Activated CD8-positive, alpha-beta T cell treated with anti-CD3 and anti-CD28 coated beads for 36 hours (primary cell): ENCODE measurements at regions not wholly inside any gene's neighbourhood (a gene's known extent, or its start where the extent isn't known, plus 50 kb on each side); places are given as distances from the start of the nearest gene placed in this dataset.
A peak's percentile ranks its signal among the peaks of the same experiment; 100 is the strongest.

ENCODE experiments used
- ATAC-seq: fragments of 200-7000 bp; cut with Tn5 transposase; one replicate; pipeline ENCODE4 v1.10.0; 2021; ENCODE audit warnings: mild to moderate bottlenecking, moderate library complexity
- CTCF ChIA-PET: fragments of 350-600 bp; sonication (Branson Sonifier 250); formaldehyde crosslinking; loops from one replicate; lab custom pipeline; 2021; ENCODE audit warnings: antibody characterized with exemption; lab: Charles Lee
- POLR2A ChIA-PET: fragments of 350-600 bp; sonication (Branson Sonifier 250); formaldehyde crosslinking; loops from one replicate; lab custom pipeline; 2021; ENCODE audit warnings: antibody characterized with exemption; lab: Charles Lee
- DNase-seq: peaks from one replicate; pipeline ENCODE4 v3.0.0-alpha.2; 2020
- H3K27ac Mint-ChIP-seq: one replicate; pipeline ENCODE4 v1.8.0; 2021; ENCODE audit warnings: mild to moderate bottlenecking, mixed read lengths
- H3K27me3 Mint-ChIP-seq: one replicate; pipeline ENCODE4 v1.8.0; 2021; ENCODE audit warnings: mixed read lengths
- H3K36me3 Mint-ChIP-seq: one replicate; pipeline ENCODE4 v1.8.0; 2021; ENCODE audit warnings: low read depth, mixed read lengths
- H3K4me1 Mint-ChIP-seq: one replicate; pipeline ENCODE4 v1.8.0; 2021; ENCODE audit warnings: low read depth, mixed read lengths
- H3K4me3 Mint-ChIP-seq: one replicate; pipeline ENCODE4 v1.8.0; 2021; ENCODE audit warnings: mild to moderate bottlenecking, moderate library complexity, mixed read lengths
- H3K9me3 Mint-ChIP-seq: one replicate; pipeline ENCODE4 v1.8.0; 2021; ENCODE audit warnings: mixed read lengths
- intact Hi-C: fragments of 100-400 bp; cut with micrococcal nuclease; formaldehyde crosslinking; loops from one replicate; pipeline ENCODE4 v1.10.0; 2022
- TF ChIP-seq, protein P1 (sequence below): fragments of 200-600 bp; IDR thresholded peaks from one replicate; pipeline ENCODE4 v1.8.0; 2022; ENCODE audit warnings: antibody characterized with exemption, mild to moderate bottlenecking

DNA sequence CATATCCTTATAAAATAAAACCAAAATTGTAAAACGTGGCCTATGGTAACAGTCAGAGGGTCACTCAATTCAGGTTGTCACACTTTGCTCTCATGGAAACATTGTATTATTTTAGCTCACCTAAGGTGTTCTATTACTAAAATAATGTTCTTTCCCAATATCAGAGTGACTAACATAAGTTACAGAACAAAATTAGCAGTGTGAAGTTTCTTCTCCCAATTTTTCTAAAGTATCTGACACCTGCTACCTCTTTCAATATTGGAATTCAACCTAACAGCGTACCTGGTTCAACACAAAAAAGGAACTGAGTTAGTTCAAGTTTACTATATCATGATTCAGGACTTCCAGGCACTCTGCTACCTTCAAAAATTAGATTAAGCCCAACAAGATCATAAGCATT is 190.4 kb downstream of the ZEB2 start:
- peak overlapping the region; percentile 99 for H3K27ac Mint-ChIP-seq
- no peak for DNase-seq

DNA sequence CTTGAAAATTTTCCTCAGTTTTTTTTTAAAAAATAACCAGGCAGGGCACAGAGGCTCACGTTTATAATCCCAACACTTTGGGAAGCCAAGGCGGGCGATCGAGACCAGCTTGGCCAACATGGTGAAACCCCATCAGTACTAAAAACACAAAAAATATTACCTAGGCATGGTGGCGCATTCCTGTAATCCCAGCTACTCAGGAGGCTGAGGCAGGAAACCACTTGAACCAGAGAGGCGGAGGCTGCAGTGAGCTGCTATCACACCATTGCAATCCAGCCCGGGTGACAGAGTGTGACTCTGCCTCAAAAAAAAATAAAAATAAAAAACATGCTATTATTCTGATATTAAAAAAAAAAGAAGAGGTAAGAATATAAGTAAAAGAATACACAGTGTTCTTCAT is 191.0 kb downstream of the ZEB2 start:
- Mint-ChIP-seq H3K36me3 (peaks cover 35% of the 10 kb centered on the region), H3K27ac (peak overlapping the region; percentile 63), H3K9me3 (peaks cover 4% of the 10 kb centered on the region), H3K4me3 (peak overlapping the region; percentile 37), H3K27me3 (no peaks in the 10 kb centered on the region), H3K4me1 (peaks cover 71% of the 10 kb centered on the region)
- DNase-seq (peak; percentile 31), ATAC-seq (no peak)
- TF ChIP-seq, protein P1, sequence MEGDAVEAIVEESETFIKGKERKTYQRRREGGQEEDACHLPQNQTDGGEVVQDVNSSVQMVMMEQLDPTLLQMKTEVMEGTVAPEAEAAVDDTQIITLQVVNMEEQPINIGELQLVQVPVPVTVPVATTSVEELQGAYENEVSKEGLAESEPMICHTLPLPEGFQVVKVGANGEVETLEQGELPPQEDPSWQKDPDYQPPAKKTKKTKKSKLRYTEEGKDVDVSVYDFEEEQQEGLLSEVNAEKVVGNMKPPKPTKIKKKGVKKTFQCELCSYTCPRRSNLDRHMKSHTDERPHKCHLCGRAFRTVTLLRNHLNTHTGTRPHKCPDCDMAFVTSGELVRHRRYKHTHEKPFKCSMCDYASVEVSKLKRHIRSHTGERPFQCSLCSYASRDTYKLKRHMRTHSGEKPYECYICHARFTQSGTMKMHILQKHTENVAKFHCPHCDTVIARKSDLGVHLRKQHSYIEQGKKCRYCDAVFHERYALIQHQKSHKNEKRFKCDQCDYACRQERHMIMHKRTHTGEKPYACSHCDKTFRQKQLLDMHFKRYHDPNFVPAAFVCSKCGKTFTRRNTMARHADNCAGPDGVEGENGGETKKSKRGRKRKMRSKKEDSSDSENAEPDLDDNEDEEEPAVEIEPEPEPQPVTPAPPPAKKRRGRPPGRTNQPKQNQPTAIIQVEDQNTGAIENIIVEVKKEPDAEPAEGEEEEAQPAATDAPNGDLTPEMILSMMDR = no peak
- intact Hi-C loops = loop anchor here (5.0 kb wide), 2 partner anchors 92 to 147 kb away; no protein-coding TSS in a partner anchor
- ChIA-PET POLR2A (no interaction called here), CTCF (interaction anchor here (0.9 kb wide), 1 partner anchor 145 kb away, joined by 4 read pairs; no protein-coding TSS in a partner anchor)

More for the DNA sequence above, 190.4 kb downstream of the ZEB2 start:
- TF ChIP-seq, protein P1 = no peak
- ChIA-PET CTCF (no interaction called here), POLR2A (no interaction called here)
- H3K4me3 Mint-ChIP-seq = peak overlapping the region; percentile 95
- ATAC-seq = no peak
- H3K9me3 Mint-ChIP-seq = peaks cover 4% of the 10 kb centered on the region
- intact Hi-C loops = loop anchor here (5.0 kb wide), 2 partner anchors 92 to 147 kb away; no protein-coding TSS in a partner anchor
- H3K36me3 Mint-ChIP-seq = peaks cover 35% of the 10 kb centered on the region
- H3K4me1 Mint-ChIP-seq = peaks cover 66% of the 10 kb centered on the region
- no peaks in the 10 kb centered on the region for H3K27me3 Mint-ChIP-seq

DNA sequence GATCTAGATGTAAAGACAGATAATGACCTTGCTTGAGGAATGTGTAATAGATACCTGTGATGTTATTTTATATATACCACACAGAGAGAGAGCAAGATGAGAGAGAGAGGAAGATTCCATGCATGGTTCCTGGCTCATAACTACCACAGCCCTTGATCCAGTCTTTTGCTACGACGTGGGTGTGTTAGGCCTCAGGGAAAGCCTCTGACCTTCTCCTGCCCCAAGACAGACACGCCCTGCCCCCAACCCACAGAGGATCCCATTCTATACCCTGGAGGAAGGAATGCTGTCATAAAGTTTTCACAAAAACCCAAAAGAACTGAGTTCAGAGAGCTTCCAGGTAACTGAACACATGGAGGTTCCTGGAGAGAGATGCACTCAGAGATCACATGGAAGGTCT is 193.1 kb downstream of the ZEB2 start:
- CTCF ChIA-PET = interaction anchor here (1.2 kb wide), 1 partner anchor 146 kb away, joined by 3 read pairs; no protein-coding TSS in a partner anchor
- no peak for DNase-seq
- H3K27me3 Mint-ChIP-seq = no peaks in the 10 kb centered on the region
- TF ChIP-seq, protein P1 = no peak
- ATAC-seq = no peak
- intact Hi-C loops = loop anchor here (5.0 kb wide), 2 partner anchors 90 to 145 kb away; no protein-coding TSS in a partner anchor
- H3K4me3 Mint-ChIP-seq = peak overlapping the region; percentile 3
- H3K9me3 Mint-ChIP-seq = peaks cover 4% of the 10 kb centered on the region
- H3K36me3 Mint-ChIP-seq = peaks cover 45% of the 10 kb centered on the region
- peak overlapping the region; percentile 82 for H3K27ac Mint-ChIP-seq
- POLR2A ChIA-PET = interaction anchor here (0.7 kb wide), 1 partner anchor 1200 kb away, joined by 3 read pairs; no protein-coding TSS in a partner anchor
- peaks cover 76% of the 10 kb centered on the region for H3K4me1 Mint-ChIP-seq

DNA sequence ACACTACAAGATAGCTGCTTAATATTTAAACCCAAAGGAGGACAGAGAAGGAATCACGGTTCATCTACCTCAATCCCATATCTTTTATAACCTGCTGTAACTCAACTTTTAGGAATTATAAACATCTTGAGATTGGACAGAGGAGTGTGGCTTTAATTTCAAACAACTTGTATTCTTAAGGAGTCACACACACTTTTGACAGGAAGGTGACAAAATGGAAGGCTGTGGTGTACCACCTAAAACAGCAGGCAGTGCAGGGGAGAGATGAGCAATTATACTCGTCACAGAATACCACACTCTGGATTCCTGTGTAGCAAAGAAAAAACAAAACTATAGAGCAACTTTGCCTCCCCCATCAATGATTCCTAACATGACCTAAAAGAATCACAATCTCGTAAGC is 194.8 kb downstream of the ZEB2 start:
- Mint-ChIP-seq H3K4me1 (peaks cover 88% of the 10 kb centered on the region), H3K4me3 (peak overlapping the region; percentile 60), H3K27me3 (no peaks in the 10 kb centered on the region), H3K36me3 (peaks cover 45% of the 10 kb centered on the region), H3K9me3 (peaks cover 4% of the 10 kb centered on the region), H3K27ac (peak overlapping the region; percentile 94)
- TF ChIP-seq, protein P1 = no peak
- DNase-seq (peak; percentile 86), ATAC-seq (peak; percentile 78)
- POLR2A ChIA-PET = interaction anchor here (0.7 to 0.9 kb wide), 4 partner anchors 17 to 197 kb away, joined by 3 to 4 read pairs (median 3); no protein-coding TSS in a partner anchor
- intact Hi-C loops = loop anchor here (5.0 kb wide), 2 partner anchors 88 to 143 kb away; no protein-coding TSS in a partner anchor
- CTCF ChIA-PET = interaction anchor here (0.7 to 1.8 kb wide), 6 partner anchors 10 to 141 kb away, joined by 3 to 4 read pairs (median 3); no protein-coding TSS in a partner anchor
